LoVo (cell line): ENCODE measurements at regions not wholly inside any gene's neighbourhood (a gene's known extent, or its start where the extent isn't known, plus 50 kb on each side); places are given as distances from the start of the nearest gene placed in this dataset.

ENCODE experiments used
- DNase-seq: peaks from one replicate; pipeline ENCODE4 v3.0.0-alpha.2; 2016; ENCODE audit warnings: low spot score

DNA sequence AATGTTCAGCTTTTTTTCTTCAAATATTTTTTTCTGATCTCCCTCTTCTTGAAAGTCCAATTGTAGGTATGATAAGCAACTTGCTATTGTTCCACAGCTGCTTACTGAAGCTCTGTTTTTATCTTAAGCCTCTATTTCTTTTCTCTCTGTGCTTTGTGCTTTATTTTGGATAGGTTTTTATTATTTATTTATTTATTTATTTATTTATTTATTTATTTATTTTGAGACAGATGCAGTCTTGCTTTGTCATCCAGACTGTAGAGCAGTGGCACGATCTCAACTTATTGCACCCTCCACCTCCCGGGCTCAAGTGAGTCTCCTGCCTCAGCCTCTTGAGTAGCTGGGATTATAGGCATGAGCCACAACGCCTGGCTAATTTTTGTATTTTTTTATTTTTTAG, 199.4 kb downstream of the KLF12 start:
- no peak for DNase-seq

GRCh38 chr13:73934215-73934641, 200.0 kb downstream of the KLF12 start:
- peak; percentile 32 for DNase-seq

DNA sequence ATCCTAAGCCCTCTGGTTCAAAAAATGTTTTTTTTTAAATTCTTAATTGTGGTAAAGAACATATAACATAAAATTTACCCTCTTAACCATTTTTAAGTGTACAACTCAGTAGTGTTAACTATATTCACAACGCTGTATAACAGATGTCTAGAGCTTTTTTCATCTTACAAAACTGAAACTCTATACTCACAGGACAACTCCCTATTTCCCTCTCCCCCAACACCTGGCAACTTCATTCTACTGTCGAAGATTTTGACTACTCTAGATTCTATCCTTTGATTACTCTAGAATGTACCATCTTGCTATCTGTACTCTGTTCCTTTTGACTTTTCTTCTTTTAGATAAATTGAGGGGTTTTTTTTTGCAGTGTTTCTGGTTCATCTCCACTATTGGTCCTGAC, 200.4 kb downstream of the KLF12 start:
- DNase-seq: no peak

DNA sequence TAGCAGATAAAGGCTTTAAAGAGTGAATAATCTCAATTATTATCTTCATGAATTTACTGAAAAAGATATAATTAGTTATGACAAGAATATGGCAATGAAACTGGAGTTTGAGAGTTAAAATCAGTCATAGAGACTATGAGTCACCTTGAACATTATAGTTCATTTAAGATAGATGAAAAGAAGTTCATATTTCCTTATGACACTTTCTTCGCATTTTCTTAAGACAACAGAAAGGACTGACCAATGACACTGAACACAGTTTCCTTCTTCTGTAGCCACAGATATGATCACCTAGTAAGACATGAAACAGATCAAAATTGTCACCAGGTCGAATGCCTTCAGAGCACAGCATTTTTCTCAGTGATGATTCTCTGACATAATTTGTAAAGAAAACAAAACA, 202.1 kb downstream of the KLF12 start:
- DNase-seq: no peak

- no peak for DNase-seq
These were observed 204.8 kb downstream of the KLF12 start for GRCh38 chr13:73929287-73929932.

DNA sequence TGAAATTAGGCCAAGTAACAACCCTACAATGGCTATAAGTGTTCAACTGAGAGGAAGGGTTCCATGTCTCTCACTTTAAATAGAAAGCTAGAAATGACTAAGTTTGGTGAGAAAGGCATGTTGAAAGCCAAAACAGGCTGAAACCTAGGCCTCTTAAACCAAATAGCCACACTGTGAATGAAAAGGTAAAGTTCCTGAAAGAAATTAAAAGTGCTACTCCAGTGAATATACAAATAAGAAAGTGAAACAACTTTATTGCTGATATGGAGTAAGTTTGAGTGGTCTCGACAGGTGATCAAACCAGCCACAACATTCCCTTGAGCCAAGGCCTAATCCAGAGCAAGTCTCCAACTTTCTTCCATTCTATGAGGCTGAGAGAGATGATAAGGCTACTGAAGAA, 209.6 kb downstream of the KLF12 start:
- no peak for DNase-seq

- no peak for DNase-seq
These were observed 211.5 kb downstream of the KLF12 start for GRCh38 chr13:73922493-73923393.

DNA sequence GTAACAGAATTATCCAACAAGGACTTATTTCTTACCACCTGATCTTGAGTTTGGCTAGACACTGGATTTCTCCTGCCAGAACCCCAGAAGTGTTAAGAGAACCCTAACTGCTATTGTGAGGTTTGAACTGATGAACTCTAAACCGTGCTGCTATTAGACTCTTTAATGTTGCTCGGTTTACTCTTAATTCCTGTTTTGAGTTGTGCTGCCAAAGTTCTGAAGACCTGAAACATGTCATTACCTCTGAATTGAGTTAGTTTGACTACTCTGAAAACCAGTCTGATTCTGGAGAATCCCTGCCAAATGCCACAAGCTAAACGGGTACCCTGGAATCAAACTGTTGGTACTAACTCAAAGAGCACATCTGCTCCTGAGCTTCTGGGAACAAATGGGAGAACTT, 215.5 kb downstream of the KLF12 start:
- no peak for DNase-seq

DNA sequence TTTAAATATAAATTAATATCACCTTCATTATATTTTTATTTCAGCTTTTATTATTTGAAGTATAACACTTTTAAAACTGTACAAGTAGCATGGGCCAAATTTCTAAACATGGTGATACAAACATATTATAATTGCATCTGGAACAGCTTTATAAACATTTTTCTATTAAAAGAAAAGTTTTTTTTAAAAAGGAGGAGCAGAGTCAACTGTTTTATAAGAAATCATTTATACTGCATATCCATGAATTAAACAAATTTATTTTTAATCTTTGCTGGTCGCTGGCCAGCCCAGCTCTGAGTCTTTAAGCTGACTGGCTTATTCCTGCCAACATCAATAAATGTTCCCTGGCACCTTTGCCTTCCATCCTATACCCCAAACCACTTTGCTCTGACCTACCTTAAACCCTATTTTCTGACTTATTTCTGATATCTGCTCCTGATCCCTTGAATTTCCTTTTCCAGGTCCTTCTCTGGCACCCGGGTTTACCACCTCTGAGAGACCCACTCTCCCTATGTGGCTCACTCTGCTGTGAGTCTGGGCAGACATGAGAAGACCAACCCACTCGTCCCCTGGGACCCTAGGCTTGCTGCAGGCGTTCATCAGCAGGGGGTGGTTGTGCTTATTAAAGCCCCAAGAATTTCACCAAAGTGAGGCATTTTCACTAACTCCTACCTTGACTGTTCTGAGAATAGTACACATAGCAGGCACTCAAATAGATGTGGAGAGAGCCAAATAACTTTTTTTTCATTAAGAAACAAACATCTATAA, 220.3 kb downstream of the KLF12 start:
- no peak for DNase-seq

- no peak for DNase-seq
These were observed 221.0 kb downstream of the KLF12 start for GRCh38 chr13:73913079-73913740.

DNA sequence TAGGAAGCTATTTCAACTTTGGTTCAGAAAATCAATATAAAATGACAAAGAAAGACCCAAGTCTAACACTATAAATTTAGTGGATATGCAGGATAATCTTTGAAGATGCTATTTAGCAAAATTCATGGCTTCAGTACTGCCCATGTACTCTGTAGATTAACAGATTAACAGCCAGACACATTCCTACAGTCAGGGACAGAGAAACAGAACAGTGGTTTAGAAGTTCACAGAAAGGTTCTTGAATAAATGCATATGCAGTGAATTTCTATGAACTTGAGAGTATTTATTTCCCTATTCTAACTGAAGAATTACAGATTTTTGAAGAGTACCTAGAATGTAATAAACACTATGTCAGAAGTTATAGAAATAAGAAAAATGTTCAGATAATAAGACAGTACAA, 222.8 kb downstream of the KLF12 start:
- DNase-seq: no peak

GRCh38 chr13:73910733-73911132, 223.5 kb downstream of the KLF12 start:
- DNase-seq: no peak

DNA sequence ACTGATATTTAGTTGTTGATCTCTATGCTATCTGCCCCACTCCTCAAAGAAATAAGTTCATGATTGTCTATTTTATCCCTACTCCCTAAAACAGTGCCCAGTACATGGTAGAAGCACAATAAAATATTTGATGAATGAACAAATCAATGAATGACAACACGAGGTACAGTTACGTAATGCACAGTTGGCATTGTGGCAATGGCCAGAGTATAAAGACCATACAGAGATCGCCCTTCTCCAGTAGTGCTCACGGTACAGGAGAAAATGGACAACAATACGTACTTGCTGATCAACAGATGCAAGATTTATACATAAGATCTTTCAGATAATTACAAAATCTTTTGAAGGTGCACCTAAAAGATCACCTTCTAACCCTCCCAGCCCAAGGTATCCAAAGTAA, 225.4 kb downstream of the KLF12 start:
- DNase-seq: no peak

DNA sequence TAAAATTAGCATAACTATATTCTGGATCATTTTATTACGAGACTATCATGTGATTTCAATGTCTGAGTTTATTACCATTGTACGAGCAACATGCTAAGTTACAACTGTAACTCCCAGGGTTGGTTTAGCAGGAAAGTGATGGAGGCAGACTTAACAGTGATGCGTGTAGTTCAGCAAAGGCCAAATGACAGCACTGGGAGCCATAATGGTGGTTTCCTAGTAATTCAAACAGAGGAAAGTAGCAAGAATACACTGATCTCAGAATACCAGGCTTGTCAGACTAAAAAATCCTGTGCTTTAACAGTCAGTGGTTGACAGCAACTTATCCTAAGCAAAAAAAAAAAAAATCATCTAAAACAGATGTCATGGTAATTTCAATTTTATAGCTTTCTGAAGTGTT, 229.6 kb downstream of the KLF12 start:
- no peak for DNase-seq

DNA sequence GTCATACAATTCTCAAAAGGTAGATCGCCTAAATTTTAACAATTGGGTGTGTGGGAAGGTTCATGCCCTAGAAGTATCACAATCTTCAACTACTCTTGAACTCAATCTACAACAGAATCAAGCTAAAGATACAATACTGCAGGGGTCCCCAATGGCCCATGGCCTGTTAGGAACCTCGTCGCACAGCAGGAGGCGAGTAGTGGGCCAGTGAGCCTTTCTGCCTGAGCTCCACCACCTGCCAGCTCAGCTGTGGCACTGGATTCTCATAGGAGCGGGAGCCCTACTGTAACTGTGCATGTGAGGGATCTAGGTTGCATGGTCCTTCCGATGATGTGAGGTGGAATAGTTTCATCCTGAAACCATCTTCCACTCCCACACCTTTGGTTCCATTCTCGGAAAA, 230.6 kb downstream of the KLF12 start:
- no peak for DNase-seq

DNA sequence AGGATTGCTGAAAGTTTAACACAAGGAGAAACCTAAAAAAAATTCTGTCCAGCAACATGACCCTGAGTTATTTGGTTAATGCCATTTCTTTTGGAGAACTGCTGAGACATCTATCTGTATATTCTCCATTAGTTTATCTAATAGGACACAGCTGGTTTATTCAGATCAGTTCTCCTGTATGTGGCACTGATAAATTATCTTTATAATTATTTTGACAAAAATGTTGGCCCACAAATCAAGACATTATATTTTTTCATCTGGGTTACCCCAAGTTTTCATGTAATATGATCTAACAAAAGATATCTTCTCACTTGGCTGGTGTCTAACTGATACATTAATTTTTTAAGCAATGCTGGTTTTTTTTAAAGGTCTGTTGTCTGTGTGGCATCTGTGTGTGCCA, 231.4 kb downstream of the KLF12 start:
- no peak for DNase-seq

DNA sequence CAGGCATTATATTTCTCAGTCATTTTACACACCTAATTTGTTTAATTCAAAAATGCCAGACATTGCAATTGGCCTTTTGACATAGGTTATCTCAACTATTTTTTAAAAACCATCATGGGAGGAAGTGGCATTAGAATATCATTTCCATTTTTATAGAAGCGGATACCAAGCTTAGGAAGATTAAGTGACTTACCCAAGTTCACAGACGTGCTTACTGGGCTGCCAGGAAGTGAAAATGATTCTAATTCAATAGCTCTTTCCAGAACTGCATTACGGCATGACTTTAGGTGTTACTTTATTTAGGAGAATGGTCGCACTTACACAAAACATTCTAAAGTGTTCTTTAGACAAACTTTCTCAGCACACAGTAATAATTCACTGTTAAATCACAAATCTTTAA, 231.9 kb downstream of the KLF12 start:
- DNase-seq: no peak

- DNase-seq: no peak
These were observed 232.7 kb downstream of the KLF12 start for GRCh38 chr13:73901324-73902068.

DNA sequence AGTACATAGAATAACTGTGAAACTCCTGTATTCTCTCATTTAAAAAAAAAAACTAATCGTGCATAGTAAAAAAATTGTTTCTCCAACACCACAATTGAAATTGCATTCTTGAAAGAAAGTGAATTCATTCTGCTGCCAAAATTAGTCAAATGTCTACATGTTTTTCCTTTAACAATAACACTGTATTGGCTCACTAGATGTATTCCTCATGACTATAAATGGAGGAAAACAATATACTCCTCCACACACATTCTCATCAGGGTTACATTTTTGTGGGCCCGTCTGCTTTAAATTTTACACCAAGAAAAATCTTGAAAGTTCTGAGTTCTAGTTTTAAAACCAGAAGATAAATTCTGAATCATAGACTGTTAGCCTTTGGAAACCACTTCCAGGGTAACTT, 233.6 kb downstream of the KLF12 start:
- no peak for DNase-seq

DNA sequence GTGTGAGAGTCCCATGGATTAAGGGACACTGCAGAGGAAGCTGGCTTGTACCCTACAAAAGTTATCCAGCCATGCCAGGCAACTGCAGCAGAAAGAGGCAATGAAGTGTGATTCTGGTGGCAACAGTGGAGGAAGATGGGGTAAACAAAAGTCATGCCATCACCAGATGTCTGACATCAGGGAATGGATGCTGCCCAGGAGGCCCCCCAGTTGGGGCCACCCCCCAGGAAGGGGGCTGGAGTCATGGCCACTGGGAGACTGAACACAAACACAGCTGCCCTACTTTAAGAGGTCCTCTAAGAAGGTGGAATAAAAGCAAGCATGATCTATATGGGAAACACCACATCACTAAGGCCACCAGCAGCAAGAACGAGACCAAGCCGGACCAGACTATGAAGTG, 235.3 kb downstream of the KLF12 start:
- DNase-seq: no peak

DNA sequence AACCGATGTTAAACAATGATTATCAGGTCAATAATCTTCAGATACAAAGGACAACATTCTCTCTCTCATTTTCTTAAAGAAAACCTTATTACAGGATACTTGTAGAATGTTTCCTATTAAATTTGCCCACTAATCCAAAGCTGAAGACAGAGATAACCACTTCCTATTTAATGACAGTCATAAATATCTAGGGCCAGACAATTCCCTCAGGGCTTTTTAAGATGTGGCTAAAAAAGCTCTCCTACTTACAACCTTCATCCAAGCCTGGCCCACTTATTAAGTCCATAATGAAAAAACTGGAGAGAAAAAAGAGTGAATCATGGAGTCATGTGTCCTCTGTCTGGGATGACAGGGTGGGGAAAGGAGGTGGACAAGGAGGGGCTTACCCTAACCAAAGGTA, 235.9 kb downstream of the KLF12 start:
- no peak for DNase-seq
